Fibroblast of skin of left biceps (primary cell): ENCODE measurements at regions not wholly inside any gene's neighbourhood (a gene's known extent, or its start where the extent isn't known, plus 50 kb on each side); places are given as distances from the start of the nearest gene placed in this dataset.
A peak's percentile ranks its signal among the peaks of the same experiment; 100 is the strongest.

Source experiments
- DNase-seq, 2 experiments: peaks; one replicate each; pipeline ENCODE4 v3.0.0-alpha.2; 2013; ENCODE audit warnings: low read depth in 2 of 2

- peak; percentile 53 to 56 for DNase-seq
Observed at GRCh38 chr6:163667372-163668060, 253.0 kb downstream of the QKI start.

GRCh38 chr6:163665464-163665863 is 250.9 kb downstream of the QKI start:
- DNase-seq: no peak

GRCh38 chr6:163663575-163663974 is 249.1 kb downstream of the QKI start:
- DNase-seq: no peak

- DNase-seq: no peak
Observed at GRCh38 chr6:163662604-163663225, 248.2 kb downstream of the QKI start.

GRCh38 chr6:163661272-163661671 is 246.8 kb downstream of the QKI start:
- DNase-seq: no peak

- DNase-seq: no peak
Observed at GRCh38 chr6:163659803-163660202, 245.3 kb downstream of the QKI start.

GRCh38 chr6:163655217-163656121 is 241.0 kb downstream of the QKI start:
- no peak for DNase-seq

GRCh38 chr6:163651915-163652668 is 237.6 kb downstream of the QKI start:
- DNase-seq: peak in 1 of 2 experiments; percentile 1

- no peak for DNase-seq
Observed at GRCh38 chr6:163651426-163651825, 236.9 kb downstream of the QKI start.

GRCh38 chr6:163648868-163649267 is 234.3 kb downstream of the QKI start:
- DNase-seq: no peak

- no peak for DNase-seq
Observed at GRCh38 chr6:163647624-163648023, 233.1 kb downstream of the QKI start.

GRCh38 chr6:163646866-163647265 is 232.3 kb downstream of the QKI start:
- DNase-seq: no peak

GRCh38 chr6:163646133-163646532 is 231.6 kb downstream of the QKI start:
- no peak for DNase-seq

- no peak for DNase-seq
Observed at GRCh38 chr6:163645560-163645959, 231.0 kb downstream of the QKI start.

- no peak for DNase-seq
Observed at GRCh38 chr6:163643866-163644265, 229.3 kb downstream of the QKI start.

GRCh38 chr6:163641706-163642105 is 227.2 kb downstream of the QKI start:
- DNase-seq: no peak

GRCh38 chr6:163640641-163641040 is 226.1 kb downstream of the QKI start:
- DNase-seq: no peak

- no peak for DNase-seq
Observed at GRCh38 chr6:163637524-163637923, 223.0 kb downstream of the QKI start.

GRCh38 chr6:163635731-163636364 is 221.3 kb downstream of the QKI start:
- DNase-seq: no peak

- DNase-seq: no peak
Observed at GRCh38 chr6:163635315-163635714, 220.8 kb downstream of the QKI start.
